ENCODE measurements at regions not wholly inside any gene's neighbourhood (a gene's known extent, or its start where the extent isn't known, plus 50 kb on each side); places are given as distances from the start of the nearest gene placed in this dataset.

DNA sequence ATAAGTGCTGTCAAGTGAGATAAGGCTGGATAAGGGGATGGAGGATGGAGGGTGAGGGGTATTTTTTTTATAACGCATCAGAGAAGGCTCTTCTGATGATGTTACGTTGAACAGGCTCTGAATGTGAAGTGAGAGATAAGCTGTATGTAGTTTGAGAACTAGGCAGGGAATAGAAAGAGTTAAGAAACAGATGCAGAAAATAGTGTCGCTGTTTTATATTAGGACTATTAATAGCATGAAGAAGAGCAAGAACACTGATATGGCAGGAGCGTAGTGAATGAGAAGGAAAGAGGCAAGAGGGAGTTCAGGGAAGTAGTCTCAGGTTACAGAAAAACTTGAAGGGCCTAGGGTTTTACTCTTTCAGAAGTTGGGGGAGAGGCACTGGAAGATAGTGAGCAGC, 59.8 kb downstream of the GPR88 start:
- TF ChIP-seq CTCF (conservative IDR thresholded peaks at IDR 0.05; ENCODE audit: low read depth, low read length) (no peak), EZH2 (IDR thresholded peaks at IDR 0.05; ENCODE audit: borderline replicate concordance, low read depth, low read length, poor library complexity, severe bottlenecking) (no peak)
